ENCODE measurements at regions not wholly inside any gene's neighbourhood (a gene's known extent, or its start where the extent isn't known, plus 50 kb on each side); places are given as distances from the start of the nearest gene placed in this dataset.

DNA sequence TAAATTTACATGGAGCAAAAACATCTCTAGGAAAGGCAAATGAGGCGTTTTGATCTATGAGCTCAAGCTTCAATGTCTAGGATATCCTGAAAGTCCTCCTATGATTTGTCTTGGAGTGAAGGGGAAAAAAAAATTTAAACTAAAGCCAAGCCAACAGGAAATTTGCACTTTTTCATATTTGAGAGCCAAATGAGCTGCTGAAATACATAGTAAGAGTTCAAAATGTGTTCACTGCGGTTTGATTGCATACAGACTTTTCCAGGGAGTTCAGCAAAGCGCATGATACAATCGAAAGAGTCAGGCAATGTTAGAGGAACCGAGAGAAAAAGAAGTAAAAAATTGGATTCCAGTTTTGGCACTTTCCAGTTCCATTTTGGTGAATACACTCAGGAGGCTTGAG is 633.4 kb upstream of the MGMT start:
- Histone ChIP-seq H3K4me2 (ENCODE audit: low read length) (no peak overlapping the region), H3K9ac (ENCODE audit: low read length) (no peak overlapping the region), H3K9me3 (ENCODE audit: insufficient read depth, low read length) (no peaks in the 10 kb centered on the region), H3K27ac (ENCODE audit: low read length) (no peak overlapping the region), H3K4me1 (ENCODE audit: low read length) (no peaks in the 10 kb centered on the region), H3K79me2 (ENCODE audit: low read length) (no peaks in the 10 kb centered on the region), H3K4me3 (ENCODE audit: low read length) (no peak overlapping the region), H3K36me3 (replicated peaks; ENCODE audit: low read depth, low read length) (no peaks in the 10 kb centered on the region), H3K27me3 (ENCODE audit: low read depth, low read length) (no peaks in the 10 kb centered on the region), H2AFZ (ENCODE audit: low read depth, low read length) (no peak overlapping the region), H4K20me1 (ENCODE audit: insufficient read depth, low read length) (no peaks in the 10 kb centered on the region)
- TF ChIP-seq, protein P1, sequence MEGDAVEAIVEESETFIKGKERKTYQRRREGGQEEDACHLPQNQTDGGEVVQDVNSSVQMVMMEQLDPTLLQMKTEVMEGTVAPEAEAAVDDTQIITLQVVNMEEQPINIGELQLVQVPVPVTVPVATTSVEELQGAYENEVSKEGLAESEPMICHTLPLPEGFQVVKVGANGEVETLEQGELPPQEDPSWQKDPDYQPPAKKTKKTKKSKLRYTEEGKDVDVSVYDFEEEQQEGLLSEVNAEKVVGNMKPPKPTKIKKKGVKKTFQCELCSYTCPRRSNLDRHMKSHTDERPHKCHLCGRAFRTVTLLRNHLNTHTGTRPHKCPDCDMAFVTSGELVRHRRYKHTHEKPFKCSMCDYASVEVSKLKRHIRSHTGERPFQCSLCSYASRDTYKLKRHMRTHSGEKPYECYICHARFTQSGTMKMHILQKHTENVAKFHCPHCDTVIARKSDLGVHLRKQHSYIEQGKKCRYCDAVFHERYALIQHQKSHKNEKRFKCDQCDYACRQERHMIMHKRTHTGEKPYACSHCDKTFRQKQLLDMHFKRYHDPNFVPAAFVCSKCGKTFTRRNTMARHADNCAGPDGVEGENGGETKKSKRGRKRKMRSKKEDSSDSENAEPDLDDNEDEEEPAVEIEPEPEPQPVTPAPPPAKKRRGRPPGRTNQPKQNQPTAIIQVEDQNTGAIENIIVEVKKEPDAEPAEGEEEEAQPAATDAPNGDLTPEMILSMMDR (IDR thresholded peaks at IDR 0.05; ENCODE audit: low read depth, low read length): no peak
- TF ChIP-seq EZH2phosphoT487 (IDR thresholded peaks at IDR 0.05; ENCODE audit: low read depth): no peak

DNA sequence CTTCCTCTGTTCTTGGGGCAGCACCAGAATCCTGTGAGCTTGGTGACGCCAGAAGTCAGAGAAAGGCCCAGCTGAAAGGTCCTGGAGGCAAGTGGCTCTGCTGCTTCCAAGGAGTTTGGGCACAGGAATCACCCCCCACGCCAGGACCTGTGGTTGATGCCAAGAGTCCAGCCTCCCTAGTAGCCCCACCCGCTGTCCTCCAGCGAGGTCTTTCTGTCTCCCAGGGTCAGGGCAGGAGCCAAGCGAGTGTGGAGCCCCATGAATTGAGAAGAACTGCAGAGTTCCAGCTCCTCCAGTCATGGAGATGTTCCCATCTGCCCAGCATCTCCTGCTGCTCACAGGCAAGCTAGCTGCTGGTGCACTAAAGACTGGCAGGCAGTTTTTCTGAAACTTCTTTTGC is 631.7 kb upstream of the MGMT start:
- no peaks in the 10 kb centered on the region for H3K9me3 ChIP-seq (ENCODE audit: insufficient read depth, low read length)
- H3K27me3 ChIP-seq (ENCODE audit: low read depth, low read length): no peaks in the 10 kb centered on the region
- H4K20me1 ChIP-seq (ENCODE audit: insufficient read depth, low read length): no peaks in the 10 kb centered on the region
- H3K79me2 ChIP-seq (ENCODE audit: low read length): no peaks in the 10 kb centered on the region
- H3K9ac ChIP-seq (ENCODE audit: low read length): no peak overlapping the region
- H3K4me1 ChIP-seq (ENCODE audit: low read length): no peaks in the 10 kb centered on the region
- TF ChIP-seq, protein P1 (IDR thresholded peaks at IDR 0.05; ENCODE audit: low read depth, low read length): no peak
- no peak for TF ChIP-seq EZH2phosphoT487 (IDR thresholded peaks at IDR 0.05; ENCODE audit: low read depth)
- H3K36me3 ChIP-seq (replicated peaks; ENCODE audit: low read depth, low read length): no peaks in the 10 kb centered on the region
- H3K27ac ChIP-seq (ENCODE audit: low read length): no peak overlapping the region
- no peak overlapping the region for H3K4me2 ChIP-seq (ENCODE audit: low read length)
- H2AFZ ChIP-seq (ENCODE audit: low read depth, low read length): no peak overlapping the region
- no peak overlapping the region for H3K4me3 ChIP-seq (ENCODE audit: low read length)

DNA sequence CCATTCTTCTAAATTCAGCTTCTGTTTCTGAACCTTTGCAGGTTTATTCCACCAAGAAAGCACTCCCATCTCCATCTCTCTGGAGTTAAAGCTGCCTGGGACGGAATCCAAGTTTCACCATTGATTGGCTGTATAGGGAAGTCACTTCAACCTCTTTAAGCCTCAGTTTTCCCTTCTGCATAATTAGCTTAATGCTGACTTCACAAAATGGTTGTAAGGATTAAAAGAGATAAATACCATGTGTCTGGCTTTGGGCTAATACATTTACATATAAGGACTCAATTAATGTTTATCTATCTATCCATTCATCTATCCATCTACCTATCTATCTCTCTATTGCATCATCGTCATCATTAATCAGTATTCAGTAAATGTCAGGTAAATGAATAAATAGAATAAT is 629.6 kb upstream of the MGMT start:
- TF ChIP-seq EZH2phosphoT487 (IDR thresholded peaks at IDR 0.05; ENCODE audit: low read depth): no peak
- TF ChIP-seq, protein P1 (IDR thresholded peaks at IDR 0.05; ENCODE audit: low read depth, low read length): no peak
- no peaks in the 10 kb centered on the region for H3K36me3 ChIP-seq (replicated peaks; ENCODE audit: low read depth, low read length)
- no peaks in the 10 kb centered on the region for H4K20me1 ChIP-seq (ENCODE audit: insufficient read depth, low read length)
- no peak overlapping the region for H3K27ac ChIP-seq (ENCODE audit: low read length)
- H3K79me2 ChIP-seq (ENCODE audit: low read length): no peaks in the 10 kb centered on the region
- no peaks in the 10 kb centered on the region for H3K9me3 ChIP-seq (ENCODE audit: insufficient read depth, low read length)
- H3K4me2 ChIP-seq (ENCODE audit: low read length): no peak overlapping the region
- H3K27me3 ChIP-seq (ENCODE audit: low read depth, low read length): no peaks in the 10 kb centered on the region
- no peak overlapping the region for H2AFZ ChIP-seq (ENCODE audit: low read depth, low read length)
- H3K9ac ChIP-seq (ENCODE audit: low read length): no peak overlapping the region
- no peak overlapping the region for H3K4me3 ChIP-seq (ENCODE audit: low read length)
- no peaks in the 10 kb centered on the region for H3K4me1 ChIP-seq (ENCODE audit: low read length)

DNA sequence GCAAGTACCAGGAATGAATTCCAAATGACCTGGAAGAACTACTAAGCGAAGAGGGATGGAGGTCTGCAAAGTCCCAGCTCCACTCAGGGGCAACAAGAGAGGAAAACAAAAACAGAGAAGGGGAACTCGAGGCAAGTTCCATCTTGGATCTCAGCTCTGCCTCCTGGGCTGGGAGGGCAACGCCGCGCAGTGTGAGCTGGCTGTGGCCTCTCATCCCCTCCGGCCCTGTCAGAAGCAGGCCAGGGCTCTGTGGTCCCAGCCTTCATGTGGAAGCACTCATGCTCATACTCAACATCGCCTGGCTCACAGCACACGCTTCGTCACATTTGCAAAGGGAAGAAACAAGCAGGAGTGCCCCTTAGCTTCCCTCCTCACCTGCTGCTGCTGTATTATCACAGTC is 627.9 kb upstream of the MGMT start:
- H3K9me3 ChIP-seq (ENCODE audit: insufficient read depth, low read length): no peaks in the 10 kb centered on the region
- H3K9ac ChIP-seq (ENCODE audit: low read length): no peak overlapping the region
- no peak overlapping the region for H3K4me2 ChIP-seq (ENCODE audit: low read length)
- TF ChIP-seq, protein P1 (IDR thresholded peaks at IDR 0.05; ENCODE audit: low read depth, low read length): no peak
- TF ChIP-seq EZH2phosphoT487 (IDR thresholded peaks at IDR 0.05; ENCODE audit: low read depth): no peak
- H3K27me3 ChIP-seq (ENCODE audit: low read depth, low read length): no peaks in the 10 kb centered on the region
- no peaks in the 10 kb centered on the region for H4K20me1 ChIP-seq (ENCODE audit: insufficient read depth, low read length)
- H2AFZ ChIP-seq (ENCODE audit: low read depth, low read length): no peak overlapping the region
- no peaks in the 10 kb centered on the region for H3K36me3 ChIP-seq (replicated peaks; ENCODE audit: low read depth, low read length)
- no peak overlapping the region for H3K27ac ChIP-seq (ENCODE audit: low read length)
- H3K79me2 ChIP-seq (ENCODE audit: low read length): no peaks in the 10 kb centered on the region
- no peak overlapping the region for H3K4me3 ChIP-seq (ENCODE audit: low read length)
- no peaks in the 10 kb centered on the region for H3K4me1 ChIP-seq (ENCODE audit: low read length)

All from OCI-LY3 (cell line).